Activated T-helper 1 cell treated with anti-CD3 and anti-CD28 coated beads, Interleukin-12 subunit alpha, Interleukin-12 subunit beta, Interleukin-2, Interleukin-4 antibody, amounts not matched to agents 30 ng/mL and 10 ng/mL and 1 ng/mL, durations not matched to agents 14 hours and 24 hours and 36 hours (primary cell): ENCODE measurements at regions not wholly inside any gene's neighbourhood (a gene's known extent, or its start where the extent isn't known, plus 50 kb on each side); places are given as distances from the start of the nearest gene placed in this dataset.
A peak's percentile ranks its signal among the peaks of the same experiment; 100 is the strongest.

Experiments
- DNase-seq: peaks from one replicate; pipeline ENCODE4 v3.0.0; 2021; ENCODE audit warnings: low spot score
- H3K27ac Mint-ChIP-seq: one replicate; pipeline ENCODE4 v1.8.0; 2021; ENCODE audit warnings: mild to moderate bottlenecking, mixed read lengths
- H3K27me3 Mint-ChIP-seq: one replicate; pipeline ENCODE4 v1.8.0; 2022; ENCODE audit warnings: mild to moderate bottlenecking, moderate library complexity, mixed read lengths; ENCODE audit not compliant: insufficient read depth
- H3K36me3 Mint-ChIP-seq: one replicate; pipeline ENCODE4 v1.8.0; 2021; ENCODE audit warnings: low read depth, mixed read lengths
- H3K4me1 Mint-ChIP-seq: one replicate; pipeline ENCODE4 v1.8.0; 2021; ENCODE audit warnings: low read depth, mixed read lengths
- H3K4me3 Mint-ChIP-seq: one replicate; pipeline ENCODE4 v1.8.0; 2021; ENCODE audit warnings: mild to moderate bottlenecking, moderate library complexity, mixed read lengths
- H3K9me3 Mint-ChIP-seq: one replicate; pipeline ENCODE4 v1.8.0; 2021; ENCODE audit warnings: mixed read lengths
- intact Hi-C: fragments of 100-400 bp; cut with micrococcal nuclease; formaldehyde crosslinking; loops from one replicate; pipeline ENCODE4 v1.15.1; 2024

DNA sequence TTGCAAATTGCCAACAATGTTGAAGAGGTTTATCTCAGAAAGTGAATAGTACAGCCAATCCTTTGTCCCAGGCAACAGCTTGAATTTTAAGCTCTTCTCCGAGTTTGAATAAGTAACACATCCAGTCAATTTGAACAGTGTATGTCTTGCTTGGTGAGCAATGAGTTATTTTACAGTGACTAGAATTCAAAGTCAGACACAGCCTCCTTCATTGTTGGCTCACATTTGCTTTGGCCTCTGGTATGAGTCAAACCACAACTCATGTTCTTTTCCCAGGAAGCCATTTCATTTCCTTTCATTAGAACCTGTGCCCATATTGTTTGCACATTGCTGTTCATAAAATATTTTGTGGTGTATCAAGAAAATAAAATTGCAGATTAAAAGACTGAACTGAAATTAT is 622.0 kb upstream of the DAB2 start:
- Mint-ChIP-seq H3K4me1 (peaks cover 8% of the 10 kb centered on the region), H3K27me3 (peaks cover 2% of the 10 kb centered on the region), H3K27ac (no peak overlapping the region), H3K4me3 (no peak overlapping the region), H3K9me3 (peaks cover 6% of the 10 kb centered on the region), H3K36me3 (peaks cover 2% of the 10 kb centered on the region)
- DNase-seq: no peak
- intact Hi-C loops: no loop called here

DNA sequence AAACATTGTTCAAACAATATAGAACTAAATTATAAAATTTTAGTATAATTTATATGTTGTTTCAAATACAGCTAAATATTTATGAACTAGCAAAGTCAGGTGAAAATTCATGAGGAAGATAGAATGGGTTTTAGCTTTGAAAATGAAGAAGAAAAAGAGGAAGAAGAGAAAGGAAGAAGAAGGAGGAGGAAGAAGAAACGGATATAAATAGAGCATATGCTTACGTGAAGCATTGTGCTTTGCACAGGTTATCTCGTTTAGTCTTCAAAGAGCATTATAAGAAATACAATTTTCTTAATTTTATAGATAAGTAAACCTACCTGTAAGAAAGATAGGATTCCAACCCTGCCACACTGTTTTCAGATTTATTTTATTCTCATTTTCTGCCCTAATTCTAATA is 620.6 kb upstream of the DAB2 start:
- no peak overlapping the region for H3K4me3 Mint-ChIP-seq
- H3K36me3 Mint-ChIP-seq: peaks cover 2% of the 10 kb centered on the region
- H3K27me3 Mint-ChIP-seq: peaks cover 2% of the 10 kb centered on the region
- intact Hi-C loops: no loop called here
- no peak for DNase-seq
- H3K4me1 Mint-ChIP-seq: peaks cover 8% of the 10 kb centered on the region
- H3K27ac Mint-ChIP-seq: no peak overlapping the region
- peaks cover 6% of the 10 kb centered on the region for H3K9me3 Mint-ChIP-seq

DNA sequence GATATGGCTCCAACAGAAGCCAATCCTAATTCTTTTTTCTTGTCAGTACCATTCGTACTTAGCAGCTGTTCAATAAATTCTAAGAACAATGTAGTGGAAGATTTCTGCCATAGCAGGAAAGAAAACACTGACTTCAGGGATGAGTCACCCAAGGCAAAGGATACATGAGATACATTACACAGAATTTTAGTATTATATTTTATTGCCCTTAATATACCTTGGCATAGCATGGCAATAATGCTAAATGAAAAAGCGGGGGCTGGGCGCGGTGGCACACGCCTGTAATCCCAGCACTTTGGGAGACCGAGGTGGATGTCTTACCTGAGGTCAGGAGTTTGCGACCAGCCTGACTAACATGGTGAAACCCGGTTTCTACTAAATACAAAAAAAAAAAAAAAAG is 619.1 kb upstream of the DAB2 start:
- peaks cover 2% of the 10 kb centered on the region for H3K27me3 Mint-ChIP-seq

DNA sequence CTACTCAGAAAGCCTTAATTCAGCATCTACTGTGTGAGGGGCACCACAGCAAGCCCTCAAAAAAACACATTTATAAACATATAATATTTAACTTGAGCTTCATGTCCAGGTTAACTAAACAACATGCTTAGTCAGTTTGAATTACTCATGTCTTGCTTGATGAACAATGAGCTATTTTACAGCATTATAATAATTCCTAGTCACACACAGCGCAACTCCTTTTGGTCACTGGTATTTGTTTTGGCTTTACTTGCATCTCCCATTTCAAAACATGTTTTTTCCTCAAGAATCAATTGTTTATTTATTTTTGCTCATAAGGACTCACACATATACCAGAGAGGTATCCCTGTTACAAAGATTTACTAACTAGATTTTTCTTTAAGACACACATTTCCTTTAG is 616.7 kb upstream of the DAB2 start:
- H3K4me1 Mint-ChIP-seq: peaks cover 3% of the 10 kb centered on the region
- no peak for DNase-seq
- H3K36me3 Mint-ChIP-seq: peaks cover 2% of the 10 kb centered on the region
- no peaks in the 10 kb centered on the region for H3K9me3 Mint-ChIP-seq
- peaks cover 2% of the 10 kb centered on the region for H3K27me3 Mint-ChIP-seq
- H3K4me3 Mint-ChIP-seq: no peak overlapping the region
- no peak overlapping the region for H3K27ac Mint-ChIP-seq
- intact Hi-C loops: no loop called here

More for the DNA sequence above, 619.1 kb upstream of the DAB2 start:
- Mint-ChIP-seq H3K4me1 (peaks cover 8% of the 10 kb centered on the region), H3K4me3 (no peak overlapping the region), H3K36me3 (peaks cover 2% of the 10 kb centered on the region), H3K9me3 (peaks cover 6% of the 10 kb centered on the region), H3K27ac (no peak overlapping the region)
- intact Hi-C loops: no loop called here
- DNase-seq: no peak

DNA sequence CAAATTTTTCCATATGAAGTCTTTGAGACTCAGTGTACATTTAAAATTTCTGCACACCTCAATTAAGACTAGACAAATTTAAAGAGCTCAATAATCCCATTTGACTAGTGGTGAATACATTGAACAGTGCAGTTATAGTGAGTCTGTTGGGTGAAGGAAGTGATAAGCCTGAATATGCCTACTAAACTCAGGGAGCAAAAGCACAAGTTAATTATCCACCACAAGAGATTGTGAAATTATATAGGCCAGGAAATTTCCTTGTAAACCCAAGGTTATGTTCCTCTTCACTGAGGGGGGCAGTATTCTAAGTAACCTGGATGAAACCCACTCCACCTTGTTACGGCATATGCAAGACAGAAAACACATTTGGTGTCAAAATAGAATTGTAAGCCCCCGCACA is 612.9 kb upstream of the DAB2 start:
- H3K9me3 Mint-ChIP-seq: no peaks in the 10 kb centered on the region
- H3K27me3 Mint-ChIP-seq: no peaks in the 10 kb centered on the region
- peaks cover 8% of the 10 kb centered on the region for H3K4me1 Mint-ChIP-seq
- no peaks in the 10 kb centered on the region for H3K36me3 Mint-ChIP-seq
- no peak overlapping the region for H3K4me3 Mint-ChIP-seq
- H3K27ac Mint-ChIP-seq: no peak overlapping the region
- no peak for DNase-seq
- intact Hi-C loops: no loop called here

DNA sequence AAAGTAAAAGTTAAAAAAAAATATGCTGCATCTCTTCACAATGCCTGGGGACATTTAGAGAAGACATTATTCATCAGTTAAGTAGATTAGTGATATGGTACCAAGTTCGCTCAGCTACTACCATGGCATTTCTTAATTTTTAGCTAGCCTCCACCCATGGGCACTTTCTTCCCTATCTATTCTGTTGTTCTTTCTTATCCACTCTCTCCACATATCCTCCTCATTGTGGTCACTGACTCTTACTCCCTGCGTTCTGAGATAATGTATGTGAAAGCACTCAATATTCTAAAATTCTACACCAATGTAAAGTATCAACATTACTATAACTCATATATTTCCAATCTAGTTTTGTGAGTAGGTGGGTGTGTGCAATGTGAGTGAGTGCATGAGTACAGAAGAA is 609.7 kb upstream of the DAB2 start:
- DNase-seq: no peak
- Mint-ChIP-seq H3K27ac (no peak overlapping the region), H3K4me1 (peaks cover 8% of the 10 kb centered on the region), H3K36me3 (no peaks in the 10 kb centered on the region), H3K4me3 (no peak overlapping the region), H3K9me3 (no peaks in the 10 kb centered on the region), H3K27me3 (no peaks in the 10 kb centered on the region)
- intact Hi-C loops: no loop called here

DNA sequence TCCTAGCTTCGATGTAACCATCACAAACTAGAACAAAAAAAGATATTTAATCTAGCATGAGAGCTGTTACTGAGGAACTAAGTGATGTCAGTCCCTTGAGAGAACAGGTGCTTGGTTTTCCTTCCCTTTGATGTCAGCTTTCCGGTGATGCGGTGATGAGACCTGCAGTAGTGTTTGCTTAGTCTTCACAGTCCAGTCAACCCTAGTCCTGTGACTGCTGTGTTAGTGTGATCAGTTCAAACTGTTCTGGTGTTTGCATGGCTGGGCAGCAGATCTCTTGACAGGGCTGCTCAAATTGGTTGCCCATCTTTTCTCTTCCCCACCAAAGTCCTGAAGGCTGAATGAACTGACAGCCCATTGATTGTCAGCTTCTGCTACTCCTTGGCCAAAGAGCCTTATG is 608.6 kb upstream of the DAB2 start:
- no peaks in the 10 kb centered on the region for H3K9me3 Mint-ChIP-seq
- no peak overlapping the region for H3K4me3 Mint-ChIP-seq
- intact Hi-C loops: no loop called here
- H3K27ac Mint-ChIP-seq: no peak overlapping the region
- H3K36me3 Mint-ChIP-seq: no peaks in the 10 kb centered on the region
- H3K27me3 Mint-ChIP-seq: no peaks in the 10 kb centered on the region
- peaks cover 8% of the 10 kb centered on the region for H3K4me1 Mint-ChIP-seq
- DNase-seq: peak; percentile 3

DNA sequence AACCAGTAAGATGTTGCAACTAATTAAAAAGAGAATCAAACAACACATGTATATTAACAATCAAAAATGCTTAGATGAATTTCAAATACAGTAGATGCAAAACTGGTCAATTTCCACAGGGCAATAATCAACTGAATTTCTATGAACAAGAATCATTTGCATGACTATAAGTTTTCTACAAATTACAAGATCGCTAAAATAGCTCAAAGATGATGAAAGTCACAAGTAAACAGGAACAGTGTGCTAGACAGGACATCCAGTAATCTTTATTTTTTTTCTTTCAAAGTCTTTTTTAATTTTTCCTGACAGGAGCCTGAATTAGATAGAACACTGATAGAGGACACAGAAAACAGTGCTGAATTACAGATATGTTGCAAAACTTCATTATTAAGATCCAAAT is 608.2 kb upstream of the DAB2 start:
- H3K9me3 Mint-ChIP-seq: no peaks in the 10 kb centered on the region
- no peak overlapping the region for H3K27ac Mint-ChIP-seq
- intact Hi-C loops: no loop called here
- no peaks in the 10 kb centered on the region for H3K36me3 Mint-ChIP-seq
- H3K4me1 Mint-ChIP-seq: peaks cover 8% of the 10 kb centered on the region
- DNase-seq: no peak
- H3K4me3 Mint-ChIP-seq: no peak overlapping the region
- no peaks in the 10 kb centered on the region for H3K27me3 Mint-ChIP-seq

DNA sequence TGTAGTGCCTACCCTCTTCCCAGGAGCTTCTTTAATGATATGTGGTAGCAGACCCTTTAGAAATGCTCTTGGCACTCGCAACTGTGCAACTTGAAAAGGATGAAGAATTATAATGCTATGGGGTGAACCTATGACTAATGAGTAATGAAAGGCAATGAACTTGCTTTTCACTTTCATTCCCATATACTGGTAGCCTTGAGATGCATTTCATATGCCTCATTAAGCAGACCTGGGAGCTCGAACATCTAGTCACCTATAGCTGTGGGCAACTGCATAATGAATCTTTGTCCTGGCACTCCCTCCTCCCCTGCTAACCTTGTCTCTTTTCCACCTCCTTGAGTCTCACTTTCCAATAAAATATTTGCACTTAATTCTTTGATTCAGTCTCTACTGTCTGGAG is 605.9 kb upstream of the DAB2 start:
- Mint-ChIP-seq H3K36me3 (no peaks in the 10 kb centered on the region), H3K9me3 (peaks cover 1% of the 10 kb centered on the region), H3K27ac (no peak overlapping the region), H3K27me3 (no peaks in the 10 kb centered on the region), H3K4me1 (peaks cover 8% of the 10 kb centered on the region), H3K4me3 (no peak overlapping the region)
- intact Hi-C loops: no loop called here
- no peak for DNase-seq

DNA sequence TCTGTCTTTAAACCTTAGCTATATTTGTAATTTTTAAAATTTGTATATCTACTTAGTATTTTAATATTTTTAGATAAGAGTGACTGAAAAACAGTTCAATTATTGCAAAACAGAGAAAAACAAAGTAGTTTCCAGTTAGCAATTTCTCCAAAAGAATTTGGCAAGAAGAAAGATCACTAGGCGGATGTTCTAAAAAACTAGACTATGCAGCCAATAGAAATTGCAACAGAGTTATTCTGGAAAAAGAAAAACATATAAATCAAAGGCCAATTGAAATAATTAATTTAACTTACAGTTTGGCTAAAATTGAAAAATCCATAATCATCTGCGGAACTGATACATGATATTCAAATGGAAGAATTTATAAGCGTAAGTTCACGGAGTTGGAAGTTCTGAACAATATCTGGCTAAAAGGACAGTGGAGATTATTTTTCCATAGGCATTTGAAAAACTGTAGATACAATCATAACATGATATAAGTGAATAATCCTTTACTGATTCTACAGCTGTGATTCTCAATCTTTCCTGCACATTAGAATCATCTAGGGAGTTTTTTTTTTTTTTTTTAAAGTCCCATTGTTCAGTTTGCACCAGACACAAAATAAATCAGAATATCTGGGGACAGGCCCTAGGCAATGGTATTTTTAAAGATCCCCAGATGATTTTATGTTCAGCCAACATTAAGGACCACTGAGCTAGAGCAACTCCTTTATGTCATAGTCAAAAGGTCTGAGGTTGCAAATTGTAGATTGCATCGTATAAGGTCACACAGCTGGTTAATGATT is 605.1 kb upstream of the DAB2 start:
- DNase-seq: no peak
- H3K27ac Mint-ChIP-seq: no peak overlapping the region
- H3K36me3 Mint-ChIP-seq: no peaks in the 10 kb centered on the region
- no peaks in the 10 kb centered on the region for H3K27me3 Mint-ChIP-seq
- peaks cover 8% of the 10 kb centered on the region for H3K4me1 Mint-ChIP-seq
- no peak overlapping the region for H3K4me3 Mint-ChIP-seq
- H3K9me3 Mint-ChIP-seq: peaks cover 5% of the 10 kb centered on the region
- intact Hi-C loops: no loop called here

DNA sequence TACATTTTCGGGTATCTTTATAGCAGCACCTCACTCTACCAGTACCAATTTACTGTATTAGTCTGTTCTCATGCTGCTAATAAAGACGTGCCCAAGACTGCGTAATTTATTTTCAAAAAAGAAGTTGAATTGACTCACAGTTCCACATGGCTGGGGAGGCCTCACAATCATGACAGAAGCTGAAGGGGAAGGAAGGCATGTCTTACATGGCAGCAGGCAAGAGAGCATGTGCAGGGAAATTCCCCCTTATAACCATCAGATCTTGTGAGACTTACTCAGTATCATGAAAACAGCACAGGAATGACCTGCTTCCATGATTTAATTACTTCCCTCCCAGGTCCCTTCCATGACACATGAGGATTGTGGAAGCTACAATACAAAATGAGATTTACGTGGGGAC is 602.6 kb upstream of the DAB2 start:
- Mint-ChIP-seq H3K4me3 (no peak overlapping the region), H3K4me1 (peaks cover 6% of the 10 kb centered on the region), H3K36me3 (no peaks in the 10 kb centered on the region), H3K9me3 (peaks cover 22% of the 10 kb centered on the region), H3K27me3 (no peaks in the 10 kb centered on the region), H3K27ac (no peak overlapping the region)
- DNase-seq: no peak
- intact Hi-C loops: no loop called here

DNA sequence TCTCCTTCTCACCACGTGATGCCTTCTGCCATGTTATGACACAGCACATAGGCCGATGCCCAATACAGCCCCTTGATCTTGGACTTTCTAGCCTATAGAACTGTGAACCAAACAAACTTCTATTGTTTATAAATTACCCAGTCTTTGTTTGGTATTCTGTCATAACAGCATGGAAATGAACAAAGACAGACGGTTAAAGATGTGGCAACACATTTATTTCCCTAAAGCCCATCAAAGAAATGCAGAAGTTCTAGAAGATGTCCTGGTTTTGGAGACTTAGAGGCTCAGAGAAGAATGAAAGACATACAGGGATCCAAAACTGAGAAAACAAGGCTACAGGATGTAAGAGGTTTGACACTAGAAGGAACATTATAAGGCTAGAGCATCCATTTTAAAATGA is 600.8 kb upstream of the DAB2 start:
- no peak for DNase-seq
- intact Hi-C loops: no loop called here
- Mint-ChIP-seq H3K4me1 (peaks cover 6% of the 10 kb centered on the region), H3K36me3 (no peaks in the 10 kb centered on the region), H3K9me3 (peaks cover 22% of the 10 kb centered on the region), H3K4me3 (no peak overlapping the region), H3K27ac (no peak overlapping the region), H3K27me3 (no peaks in the 10 kb centered on the region)

DNA sequence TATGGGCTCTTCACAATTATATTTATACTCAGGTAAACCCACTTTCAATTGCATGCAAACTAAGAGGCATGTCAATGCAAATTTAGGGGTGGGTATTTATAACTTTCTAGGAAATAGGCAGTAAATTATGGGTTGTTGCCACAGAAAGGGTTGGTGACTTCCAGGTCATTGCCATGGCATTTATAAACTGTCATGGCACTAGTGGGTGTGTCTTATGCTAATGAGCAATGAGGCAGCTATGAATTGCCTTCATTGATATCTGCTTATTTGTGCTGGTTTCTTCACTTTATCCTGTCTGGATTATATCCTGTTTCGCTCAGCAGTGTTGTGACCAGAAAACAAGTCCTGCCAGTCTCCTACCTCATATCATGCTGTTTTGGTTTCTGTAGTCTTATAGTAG is 597.3 kb upstream of the DAB2 start:
- H3K27me3 Mint-ChIP-seq: no peaks in the 10 kb centered on the region

DNA sequence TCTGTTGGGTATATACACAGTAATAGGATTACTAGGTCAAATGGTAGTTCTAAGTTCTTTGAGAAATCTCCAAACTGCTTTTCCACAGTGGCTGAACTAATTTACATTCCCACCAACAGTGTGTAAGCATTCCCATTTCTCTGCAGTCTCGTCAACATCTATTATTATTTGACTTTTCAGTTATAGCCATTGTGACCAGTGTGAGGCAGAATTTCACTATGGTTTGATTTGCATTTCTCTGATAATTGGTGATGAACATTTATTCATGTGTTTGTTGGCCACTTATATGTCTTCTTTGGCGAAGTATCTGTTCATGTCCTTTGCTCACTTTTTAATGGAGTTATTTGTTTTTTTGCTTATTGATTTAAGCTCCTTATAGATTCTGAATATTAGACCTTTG is 596.2 kb upstream of the DAB2 start:
- H3K4me1 Mint-ChIP-seq: peaks cover 6% of the 10 kb centered on the region

More for the DNA sequence above, 597.3 kb upstream of the DAB2 start:
- peaks cover 22% of the 10 kb centered on the region for H3K9me3 Mint-ChIP-seq
- no peaks in the 10 kb centered on the region for H3K36me3 Mint-ChIP-seq
- intact Hi-C loops: no loop called here
- DNase-seq: no peak
- H3K27ac Mint-ChIP-seq: no peak overlapping the region
- H3K4me3 Mint-ChIP-seq: no peak overlapping the region
- H3K4me1 Mint-ChIP-seq: peaks cover 6% of the 10 kb centered on the region

More for the DNA sequence above, 596.2 kb upstream of the DAB2 start:
- Mint-ChIP-seq H3K9me3 (peaks cover 22% of the 10 kb centered on the region), H3K27me3 (peaks cover 2% of the 10 kb centered on the region), H3K36me3 (no peaks in the 10 kb centered on the region), H3K4me3 (no peak overlapping the region), H3K27ac (no peak overlapping the region)
- intact Hi-C loops: loop anchor here (2.0 kb wide), 1 partner anchor 668 kb away; no protein-coding TSS in a partner anchor
- no peak for DNase-seq
